Fibroblast of lung (primary cell): ENCODE measurements at regions not wholly inside any gene's neighbourhood (a gene's known extent, or its start where the extent isn't known, plus 50 kb on each side); places are given as distances from the start of the nearest gene placed in this dataset.

Experiments used
- DNase-seq, 2 donors: peaks; one replicate each; pipeline versions ENCODE4 v3.0.0 to v3.0.0-alpha.2; 2010; ENCODE audit warnings: low read depth in 2 of 2
- H2AFZ ChIP-seq: 2 replicates; pipeline ENCODE4 v1.5.1; 2012; ENCODE audit warnings: low read length, control low read depth, inconsistent platforms
- H3K27ac ChIP-seq: 2 replicates; pipeline ENCODE4 v1.5.1; 2011; ENCODE audit warnings: low read length, control low read depth; ENCODE audit not compliant: insufficient read depth
- H3K27me3 ChIP-seq: 2 replicates; pipeline ENCODE4 v1.5.1; 2011; ENCODE audit warnings: mild to moderate bottlenecking, low read length; ENCODE audit not compliant: control insufficient read depth, insufficient read depth
- H3K36me3 ChIP-seq: 2 replicates; pipeline ENCODE4 v1.5.1; 2011; ENCODE audit warnings: low read length; ENCODE audit not compliant: control insufficient read depth, insufficient read depth
- H3K4me1 ChIP-seq: 2 replicates; pipeline ENCODE4 v1.5.1; 2011; ENCODE audit warnings: low read length; ENCODE audit not compliant: control insufficient read depth, insufficient read depth; ENCODE audit errors: extremely low read depth
- H3K4me2 ChIP-seq: 2 replicates; pipeline ENCODE4 v1.5.1; 2011; ENCODE audit warnings: low read length, control low read depth; ENCODE audit not compliant: insufficient read depth; ENCODE audit errors: extremely low read depth
- H3K4me3 ChIP-seq, 4 experiments: fragments of 200-600 bp in 1 of 4; sonication (generic) in 1 of 4; replicated peaks in 1 of 4; 2 replicates each; pipeline ENCODE4 v1.5.1; 2011 to 2016; ENCODE audit warnings: low read length in 4 of 4, low read depth in 3 of 4, mild to moderate bottlenecking in 3 of 4, control low read depth in 2 of 4, inconsistent platforms in 1 of 4, mixed read lengths in 1 of 4; ENCODE audit not compliant: insufficient read depth in 1 of 4; ENCODE audit errors: control extremely low read depth in 1 of 4
- H3K79me2 ChIP-seq: 2 replicates; pipeline ENCODE4 v1.5.1; 2012; ENCODE audit warnings: mild to moderate bottlenecking, low read length, inconsistent platforms; ENCODE audit not compliant: control insufficient read depth, insufficient read depth
- H3K9ac ChIP-seq: 2 replicates; pipeline ENCODE4 v1.5.1; 2011; ENCODE audit warnings: mild to moderate bottlenecking, low read length, control low read depth; ENCODE audit not compliant: insufficient read depth
- H3K9me3 ChIP-seq: 2 replicates; pipeline ENCODE4 v1.5.1; 2012; ENCODE audit warnings: low read depth, low read length; ENCODE audit not compliant: control insufficient read depth, insufficient read depth
- H4K20me1 ChIP-seq: 2 replicates; pipeline ENCODE4 v1.5.1; 2011; ENCODE audit warnings: low read length; ENCODE audit not compliant: control insufficient read depth, insufficient read depth; ENCODE audit errors: extremely low read depth
- CTCF ChIP-seq, 2 donors: IDR thresholded peaks in 1 of 2; conservative IDR thresholded peaks in 1 of 2; 1 replicate in 1 of 2; 2 replicates in 1 of 2; pipeline ENCODE4 v1.5.1; 2011 to 2012; ENCODE audit warnings: low read length in 2 of 2, control low read depth in 1 of 2, inconsistent platforms in 1 of 2, low read depth in 1 of 2, mild to moderate bottlenecking in 1 of 2
- EZH2 ChIP-seq: IDR thresholded peaks from 2 replicates; pipeline ENCODE4 v1.5.1; 2012; ENCODE audit warnings: low read length, control low read depth, mild to moderate bottlenecking; ENCODE audit errors: missing control alignments

- no peak overlapping the region for H3K9ac ChIP-seq
- H3K4me2 ChIP-seq = no peak overlapping the region
Observed at GRCh38 chr6:144758602-144759001, 473.5 kb downstream of the UTRN start.

GRCh38 chr6:144762469-144762868, 477.3 kb downstream of the UTRN start:
- no peak overlapping the region for H3K27ac ChIP-seq

More at GRCh38 chr6:144758602-144759001, 473.5 kb downstream of the UTRN start:
- H3K27me3 ChIP-seq = no peaks in the 10 kb centered on the region
- no peaks in the 10 kb centered on the region for H3K79me2 ChIP-seq
- no peaks in the 10 kb centered on the region for H4K20me1 ChIP-seq
- TF ChIP-seq CTCF (conservative IDR thresholded peaks at IDR 0.05 in 1 of 2, IDR thresholded peaks at IDR 0.05 in 1 of 2; ENCODE audit: low read depth in 1 of 2, low read length in 2 of 2) (no peak), EZH2 (no peak)
- H2AFZ ChIP-seq = no peak overlapping the region
- no peaks in the 10 kb centered on the region for H3K9me3 ChIP-seq
- DNase-seq = peak; percentile 18 to 37
- no peak overlapping the region for H3K4me3 ChIP-seq
- no peaks in the 10 kb centered on the region for H3K36me3 ChIP-seq
- H3K27ac ChIP-seq = no peak overlapping the region
- no peaks in the 10 kb centered on the region for H3K4me1 ChIP-seq

GRCh38 chr6:144767051-144767450, 481.9 kb downstream of the UTRN start:
- Histone ChIP-seq H3K9ac (no peak overlapping the region), H3K4me3 (no peak overlapping the region), H3K27me3 (no peaks in the 10 kb centered on the region), H4K20me1 (no peaks in the 10 kb centered on the region), H2AFZ (no peak overlapping the region), H3K4me1 (no peaks in the 10 kb centered on the region), H3K27ac (no peak overlapping the region), H3K9me3 (no peaks in the 10 kb centered on the region), H3K36me3 (no peaks in the 10 kb centered on the region), H3K4me2 (no peak overlapping the region), H3K79me2 (no peaks in the 10 kb centered on the region)
- TF ChIP-seq EZH2 = no peak
- TF ChIP-seq CTCF (conservative IDR thresholded peaks at IDR 0.05 in 1 of 2, IDR thresholded peaks at IDR 0.05 in 1 of 2; ENCODE audit: low read depth in 1 of 2, low read length in 2 of 2) = no peak
- DNase-seq = no peak

More at GRCh38 chr6:144762469-144762868, 477.3 kb downstream of the UTRN start:
- no peaks in the 10 kb centered on the region for H3K9me3 ChIP-seq
- H3K27me3 ChIP-seq = no peaks in the 10 kb centered on the region
- no peak overlapping the region for H3K4me2 ChIP-seq
- no peaks in the 10 kb centered on the region for H4K20me1 ChIP-seq
- TF ChIP-seq CTCF (conservative IDR thresholded peaks at IDR 0.05 in 1 of 2, IDR thresholded peaks at IDR 0.05 in 1 of 2; ENCODE audit: low read depth in 1 of 2, low read length in 2 of 2) (no peak), EZH2 (no peak)
- DNase-seq = no peak
- H3K36me3 ChIP-seq = no peaks in the 10 kb centered on the region
- H2AFZ ChIP-seq = no peak overlapping the region
- no peak overlapping the region for H3K9ac ChIP-seq
- no peaks in the 10 kb centered on the region for H3K4me1 ChIP-seq
- no peak overlapping the region for H3K4me3 ChIP-seq
- no peaks in the 10 kb centered on the region for H3K79me2 ChIP-seq
